Neural crest cell (in vitro differentiated cells): ENCODE measurements at regions not wholly inside any gene's neighbourhood (a gene's known extent, or its start where the extent isn't known, plus 50 kb on each side); places are given as distances from the start of the nearest gene placed in this dataset.
"Not testable (repeated sequence)": the region's sequence is repeated elsewhere in the genome, so short reads cannot be mapped to it uniquely, and the experiment has no call there.

Source experiments
- DNase-seq: peaks from one replicate; pipeline ENCODE4 v3.0.0; 2021; ENCODE audit warnings: low read depth, mixed read lengths, low spot score
- H3K27ac Mint-ChIP-seq: one replicate; pipeline ENCODE4 v1.8.0; 2021; ENCODE audit warnings: mild to moderate bottlenecking, mixed read lengths; ENCODE audit not compliant: unreplicated experiment
- H3K27me3 Mint-ChIP-seq: 2 replicates; pipeline ENCODE4 v1.8.0; 2021; ENCODE audit warnings: low read depth, mild to moderate bottlenecking, mixed read lengths
- H3K36me3 Mint-ChIP-seq: 2 replicates; pipeline ENCODE4 v1.8.0; 2021; ENCODE audit warnings: low read depth, mild to moderate bottlenecking, mixed read lengths
- H3K4me1 Mint-ChIP-seq: 2 replicates; pipeline ENCODE4 v1.8.0; 2021; ENCODE audit warnings: mixed read lengths
- H3K4me3 Mint-ChIP-seq: one replicate; pipeline ENCODE4 v1.8.0; 2021; ENCODE audit warnings: mild to moderate bottlenecking, mixed read lengths
- H3K9me3 Mint-ChIP-seq: 2 replicates; pipeline ENCODE4 v1.8.0; 2021; ENCODE audit warnings: mixed read lengths
- TF ChIP-seq, protein P1 (sequence below): fragments of 200-600 bp; sonication (generic); conservative IDR thresholded peaks from 2 replicates; pipeline ENCODE4 v1.5.0; 2021; ENCODE audit warnings: antibody characterized with exemption, mild to moderate bottlenecking

DNA sequence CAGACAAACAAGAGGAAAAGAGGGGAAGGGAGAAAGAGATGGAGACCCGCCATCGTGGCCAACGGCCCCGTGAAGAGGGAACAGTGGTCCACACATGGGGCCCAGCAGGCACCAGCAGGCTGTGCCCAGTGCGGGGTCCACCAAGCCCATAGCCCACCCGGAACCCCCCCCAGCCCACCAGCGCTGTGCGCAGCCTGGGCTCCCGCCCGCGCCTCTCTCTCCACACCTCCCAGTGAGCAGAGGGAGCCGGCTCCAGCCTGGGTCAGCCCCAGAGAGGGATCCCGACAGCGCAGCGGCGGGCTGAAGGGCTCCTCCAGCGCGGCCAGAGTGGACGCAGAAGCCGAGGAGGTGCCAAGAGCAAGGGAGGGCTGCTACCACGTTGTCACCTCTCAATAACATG, 105.0 kb upstream of the TMTC1 start:
- TF ChIP-seq, protein P1, sequence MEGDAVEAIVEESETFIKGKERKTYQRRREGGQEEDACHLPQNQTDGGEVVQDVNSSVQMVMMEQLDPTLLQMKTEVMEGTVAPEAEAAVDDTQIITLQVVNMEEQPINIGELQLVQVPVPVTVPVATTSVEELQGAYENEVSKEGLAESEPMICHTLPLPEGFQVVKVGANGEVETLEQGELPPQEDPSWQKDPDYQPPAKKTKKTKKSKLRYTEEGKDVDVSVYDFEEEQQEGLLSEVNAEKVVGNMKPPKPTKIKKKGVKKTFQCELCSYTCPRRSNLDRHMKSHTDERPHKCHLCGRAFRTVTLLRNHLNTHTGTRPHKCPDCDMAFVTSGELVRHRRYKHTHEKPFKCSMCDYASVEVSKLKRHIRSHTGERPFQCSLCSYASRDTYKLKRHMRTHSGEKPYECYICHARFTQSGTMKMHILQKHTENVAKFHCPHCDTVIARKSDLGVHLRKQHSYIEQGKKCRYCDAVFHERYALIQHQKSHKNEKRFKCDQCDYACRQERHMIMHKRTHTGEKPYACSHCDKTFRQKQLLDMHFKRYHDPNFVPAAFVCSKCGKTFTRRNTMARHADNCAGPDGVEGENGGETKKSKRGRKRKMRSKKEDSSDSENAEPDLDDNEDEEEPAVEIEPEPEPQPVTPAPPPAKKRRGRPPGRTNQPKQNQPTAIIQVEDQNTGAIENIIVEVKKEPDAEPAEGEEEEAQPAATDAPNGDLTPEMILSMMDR, result no peak
- DNase-seq, result no peak
- Mint-ChIP-seq H3K36me3 (peaks cover 10% of the 10 kb centered on the region), H3K4me1 (peaks cover 22% of the 10 kb centered on the region), H3K4me3 (no peak overlapping the region), H3K9me3 (peaks cover 18% of the 10 kb centered on the region), H3K27ac (no peak overlapping the region), H3K27me3 (no peaks in the 10 kb centered on the region)

- not testable (repeated sequence) for DNase-seq, H3K27me3 Mint-ChIP-seq
- Mint-ChIP-seq H3K36me3 (peaks cover 12% of the 10 kb centered on the region), H3K9me3 (peaks cover 17% of the 10 kb centered on the region), H3K4me3 (peak overlapping the region; percentile 32), H3K27ac (peak overlapping the region; percentile 97), H3K4me1 (peaks cover 27% of the 10 kb centered on the region)
Observed at GRCh38 chr12:29884957-29885356, 101.2 kb upstream of the TMTC1 start.

GRCh38 chr12:29883941-29884554, 100.3 kb upstream of the TMTC1 start:
- H3K9me3 Mint-ChIP-seq, result peaks cover 17% of the 10 kb centered on the region
- no peak overlapping the region for H3K4me3 Mint-ChIP-seq
- no peak overlapping the region for H3K27ac Mint-ChIP-seq
- no peak for DNase-seq
- H3K36me3 Mint-ChIP-seq, result peaks cover 12% of the 10 kb centered on the region
- H3K4me1 Mint-ChIP-seq, result peaks cover 34% of the 10 kb centered on the region
- TF ChIP-seq, protein P1, result no peak
- no peaks in the 10 kb centered on the region for H3K27me3 Mint-ChIP-seq

GRCh38 chr12:29883525-29883924, 99.8 kb upstream of the TMTC1 start:
- H3K4me3 Mint-ChIP-seq, result no peak overlapping the region
- peaks cover 17% of the 10 kb centered on the region for H3K9me3 Mint-ChIP-seq
- TF ChIP-seq, protein P1, result no peak
- no peak for DNase-seq
- peaks cover 12% of the 10 kb centered on the region for H3K36me3 Mint-ChIP-seq
- no peaks in the 10 kb centered on the region for H3K27me3 Mint-ChIP-seq
- no peak overlapping the region for H3K27ac Mint-ChIP-seq
- H3K4me1 Mint-ChIP-seq, result peaks cover 34% of the 10 kb centered on the region

DNA sequence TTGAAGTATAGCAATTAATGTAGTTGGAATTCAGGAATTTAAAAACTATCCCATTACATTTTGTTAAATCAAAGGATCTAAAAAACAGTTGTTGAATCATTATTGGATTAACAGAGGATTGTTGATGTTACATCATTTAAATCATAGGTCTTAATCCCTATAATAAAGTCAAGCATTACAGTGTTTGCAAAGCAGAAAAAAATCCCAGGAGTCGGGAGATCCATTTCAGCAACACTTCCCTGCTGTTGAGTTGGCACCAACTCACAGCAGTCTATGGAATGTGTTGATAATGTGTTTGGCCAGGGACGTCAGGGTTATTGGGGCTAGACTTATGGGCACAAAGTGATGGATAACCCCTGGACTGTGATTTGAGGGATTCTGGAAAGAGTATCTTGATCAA, 99.1 kb upstream of the TMTC1 start:
- Mint-ChIP-seq H3K4me3 (no peak overlapping the region), H3K4me1 (peaks cover 39% of the 10 kb centered on the region), H3K27me3 (no peaks in the 10 kb centered on the region), H3K9me3 (peaks cover 14% of the 10 kb centered on the region), H3K27ac (no peak overlapping the region), H3K36me3 (peaks cover 12% of the 10 kb centered on the region)
- TF ChIP-seq, protein P1, result no peak
- no peak for DNase-seq

DNA sequence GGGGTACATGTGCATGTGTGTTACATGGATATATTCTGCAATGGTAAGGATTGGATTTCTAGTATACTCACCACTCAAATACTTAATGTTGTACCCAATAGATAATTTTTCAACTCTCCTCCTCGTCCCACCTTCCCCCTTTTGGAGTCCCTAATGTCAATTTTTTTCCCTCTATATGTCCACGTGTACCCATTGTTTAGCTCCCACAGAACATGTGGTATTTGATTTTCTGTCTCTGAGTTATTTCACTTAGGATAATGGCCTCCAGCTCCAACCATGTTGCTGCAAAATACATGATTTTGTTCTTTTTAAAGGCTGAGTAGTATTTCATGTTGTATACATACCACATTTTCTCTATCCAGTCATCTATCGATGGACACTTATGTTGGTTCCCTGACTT, 97.2 kb upstream of the TMTC1 start:
- TF ChIP-seq, protein P1, result no peak
- DNase-seq, result no peak

More for the DNA sequence above, 97.2 kb upstream of the TMTC1 start:
- Mint-ChIP-seq H3K27me3 (no peaks in the 10 kb centered on the region), H3K27ac (no peak overlapping the region), H3K4me3 (no peak overlapping the region), H3K4me1 (peaks cover 36% of the 10 kb centered on the region), H3K36me3 (peaks cover 12% of the 10 kb centered on the region), H3K9me3 (peaks cover 10% of the 10 kb centered on the region)
